GM18870 (cell line): ENCODE measurements at regions not wholly inside any gene's neighbourhood (a gene's known extent, or its start where the extent isn't known, plus 50 kb on each side); places are given as distances from the start of the nearest gene placed in this dataset.
"Not testable (repeated sequence)": the region's sequence is repeated elsewhere in the genome, so short reads cannot be mapped to it uniquely, and the experiment has no call there.

Experiments
- ATAC-seq: cut with Tn5 transposase; IDR thresholded peaks from one replicate; pipeline ENCODE4 v1.9.1; 2021; ENCODE audit warnings: moderate library complexity; ENCODE audit not compliant: unreplicated experiment

DNA sequence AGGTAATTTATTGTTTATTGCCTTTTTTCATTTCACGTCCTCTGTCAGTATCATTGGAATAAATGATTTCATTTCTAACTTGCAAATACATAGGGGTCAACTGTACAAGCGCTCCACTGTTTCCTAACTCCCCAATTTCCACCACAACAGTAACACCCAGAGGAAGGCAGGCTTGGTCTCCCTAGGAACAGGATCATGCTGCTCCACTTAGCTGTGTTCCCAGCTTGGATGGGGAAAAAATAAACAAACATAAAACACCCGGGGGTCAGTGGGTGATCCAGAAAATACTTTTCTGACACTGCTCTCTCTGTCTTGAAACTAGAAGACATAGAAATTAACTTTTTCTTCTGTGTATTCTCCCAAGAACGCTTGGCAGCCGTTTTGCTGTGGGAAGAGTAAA, 772.5 kb downstream of the TRIML1 start:
- ATAC-seq = no peak

- ATAC-seq = no peak
Measured at GRCh38 chr4:188915175-188915574, 775.9 kb downstream of the TRIML1 start.

DNA sequence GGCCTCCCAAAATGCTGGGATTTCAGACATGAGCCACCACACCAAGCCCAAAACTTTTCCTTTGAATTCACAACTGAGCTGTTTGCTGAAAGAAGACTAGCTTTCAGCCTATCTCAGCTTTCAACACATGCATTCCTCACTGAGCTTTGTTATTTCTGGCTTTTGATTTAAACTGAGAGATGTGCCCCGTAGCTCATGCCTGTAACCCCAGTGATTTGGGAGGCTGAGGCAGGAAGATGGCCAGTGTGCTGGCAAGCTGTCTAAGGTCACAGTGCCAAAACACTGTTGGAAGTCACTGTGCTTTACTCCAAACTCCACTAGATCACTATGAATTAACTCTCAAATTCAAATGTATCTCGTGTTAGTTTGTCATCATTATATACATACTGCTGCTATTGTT, 779.5 kb downstream of the TRIML1 start:
- no peak for ATAC-seq

- ATAC-seq = no peak
Measured at GRCh38 chr4:188930822-188931221, 791.6 kb downstream of the TRIML1 start.

GRCh38 chr4:188934320-188934962, 795.2 kb downstream of the TRIML1 start:
- no peak for ATAC-seq

GRCh38 chr4:188941524-188942119, 802.4 kb downstream of the TRIML1 start:
- no peak for ATAC-seq

DNA sequence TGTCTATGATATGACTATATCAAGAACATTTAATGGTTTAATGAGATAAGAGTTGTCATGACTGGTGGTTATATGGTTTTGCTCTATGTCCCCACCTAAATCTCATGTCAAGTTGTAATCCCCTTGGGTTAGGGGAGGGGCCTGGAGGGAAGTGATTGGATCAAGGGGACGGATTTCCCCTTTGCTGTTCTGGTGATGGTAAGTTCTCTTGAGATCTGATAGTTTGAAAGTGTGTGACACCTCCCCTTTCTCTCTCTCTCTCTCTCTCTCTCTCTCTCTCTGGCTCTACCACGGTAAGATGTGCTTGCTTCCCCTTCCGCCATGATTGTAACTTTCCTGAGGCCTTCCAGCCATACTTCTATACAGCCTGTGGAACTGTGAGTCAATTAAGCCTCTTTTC, 803.4 kb downstream of the TRIML1 start:
- no peak for ATAC-seq

GRCh38 chr4:188949596-188949995, 810.4 kb downstream of the TRIML1 start:
- ATAC-seq = no peak

- ATAC-seq = no peak
Measured at GRCh38 chr4:188955066-188955465, 815.8 kb downstream of the TRIML1 start.

DNA sequence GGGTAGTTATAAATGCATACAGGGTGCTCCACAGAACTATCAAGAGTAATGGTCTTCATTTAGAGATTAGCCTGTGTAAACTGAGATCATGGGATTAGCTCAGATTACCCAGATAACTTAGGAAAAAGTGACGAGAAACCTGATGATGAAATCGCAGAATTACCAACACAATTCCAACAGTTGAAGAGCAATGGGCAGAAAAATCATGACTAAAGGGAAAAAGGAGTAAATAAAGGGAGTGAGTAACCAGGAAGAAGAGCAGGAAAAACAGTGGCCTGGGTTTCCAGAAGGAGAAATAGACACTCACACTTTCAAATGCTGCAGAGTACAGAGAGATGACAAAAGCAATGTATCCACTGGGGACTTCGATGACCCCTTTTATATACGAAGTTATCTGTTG, 817.3 kb downstream of the TRIML1 start:
- no peak for ATAC-seq

- no peak for ATAC-seq
Measured at GRCh38 chr4:188958346-188958745, 819.1 kb downstream of the TRIML1 start.

DNA sequence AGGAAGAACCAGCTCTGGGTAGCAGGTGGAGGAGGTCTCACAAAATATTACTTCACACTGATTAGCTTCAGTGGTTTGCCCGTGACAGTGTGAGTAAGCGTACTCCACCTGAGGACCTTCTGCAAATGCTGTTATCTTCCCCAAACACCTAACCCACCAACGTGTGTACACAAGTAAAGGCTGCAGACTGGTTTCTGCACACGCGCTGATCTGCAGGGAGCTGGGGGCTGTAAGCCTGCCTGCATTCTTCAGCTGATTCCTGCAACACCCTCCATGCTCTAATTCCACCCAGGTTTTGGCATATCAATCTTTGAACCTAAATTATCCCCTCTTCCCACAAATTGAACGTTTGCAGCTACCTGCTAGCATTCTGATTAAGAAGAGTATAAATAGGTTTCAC, 820.2 kb downstream of the TRIML1 start:
- no peak for ATAC-seq

DNA sequence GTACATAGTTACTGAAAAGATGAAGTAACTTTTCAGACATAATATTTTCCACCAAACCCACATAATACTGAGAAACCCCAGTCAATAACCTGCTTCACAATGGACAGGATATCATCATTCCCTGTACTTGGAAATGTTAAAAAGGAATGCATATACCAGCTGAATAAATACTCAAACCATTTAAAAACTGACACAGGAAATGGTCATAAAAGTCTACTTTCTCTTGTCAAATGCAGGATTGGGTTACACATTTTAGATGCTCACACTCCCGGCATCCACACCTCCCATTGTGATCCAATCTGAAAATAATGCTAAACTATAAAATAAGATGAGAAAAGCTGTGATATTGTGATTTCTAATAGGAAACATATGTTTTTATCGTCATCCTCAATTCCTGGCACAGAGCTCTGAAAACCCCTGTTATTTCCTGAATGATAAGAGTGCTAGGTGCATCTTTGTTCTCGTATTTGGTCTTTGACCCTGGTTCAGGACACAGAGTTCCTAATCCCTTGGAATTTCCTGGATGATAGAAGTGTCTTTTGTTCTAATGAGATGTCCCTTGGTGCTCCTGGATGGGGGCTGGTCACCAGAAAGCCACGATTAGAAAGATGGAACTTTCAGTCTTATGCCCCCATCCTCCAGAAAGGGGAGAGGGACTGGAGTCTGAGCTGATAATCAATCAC, 821.3 kb downstream of the TRIML1 start:
- ATAC-seq = no peak

GRCh38 chr4:188971125-188971524, 831.9 kb downstream of the TRIML1 start:
- no peak for ATAC-seq

DNA sequence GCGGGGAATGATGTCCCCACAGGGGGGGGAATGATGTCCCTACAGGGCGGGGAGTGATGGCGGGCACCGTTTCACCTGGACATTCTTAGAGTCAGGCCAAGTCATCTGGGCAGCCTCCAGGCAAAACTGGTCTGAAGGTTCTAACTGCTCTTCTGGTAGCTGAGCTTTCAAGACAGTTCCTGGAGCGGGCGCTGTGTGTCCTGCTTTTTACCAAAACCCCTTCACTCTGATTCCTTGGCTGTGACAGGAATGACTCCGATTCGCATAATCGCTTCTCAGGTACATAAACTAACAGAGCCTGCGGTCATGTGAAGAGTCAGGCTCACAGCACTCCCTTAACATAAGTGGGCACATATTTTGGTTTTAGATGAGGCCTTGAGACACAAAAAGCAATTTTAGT, 836.0 kb downstream of the TRIML1 start:
- ATAC-seq = no peak

- no peak for ATAC-seq
Measured at GRCh38 chr4:188976644-188977115, 837.4 kb downstream of the TRIML1 start.

GRCh38 chr4:188977232-188977631, 838.0 kb downstream of the TRIML1 start:
- ATAC-seq = not testable (repeated sequence)

- ATAC-seq = no peak
Measured at GRCh38 chr4:188984518-188984917, 845.3 kb downstream of the TRIML1 start.

- ATAC-seq = no peak
Measured at GRCh38 chr4:188986271-188986689, 847.0 kb downstream of the TRIML1 start.

DNA sequence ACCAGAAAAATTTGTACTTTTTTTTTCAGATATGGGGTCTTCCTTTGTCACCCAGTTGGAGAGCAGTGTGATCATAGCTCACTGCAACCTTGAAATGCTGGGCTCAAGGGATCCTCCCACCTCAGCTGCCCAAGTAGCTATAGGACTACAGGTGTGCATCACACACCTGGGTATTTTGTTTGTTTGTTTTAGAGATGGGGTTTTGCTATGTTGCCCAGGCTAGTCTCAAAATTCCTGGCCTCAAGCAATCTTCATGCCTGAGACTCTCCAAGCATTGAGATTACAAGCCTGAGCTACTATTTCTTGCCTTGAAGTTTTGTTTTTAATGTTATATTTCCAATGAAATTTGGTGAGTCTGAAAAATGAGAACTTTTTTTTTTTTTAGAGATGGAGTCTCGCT, 847.8 kb downstream of the TRIML1 start:
- no peak for ATAC-seq

DNA sequence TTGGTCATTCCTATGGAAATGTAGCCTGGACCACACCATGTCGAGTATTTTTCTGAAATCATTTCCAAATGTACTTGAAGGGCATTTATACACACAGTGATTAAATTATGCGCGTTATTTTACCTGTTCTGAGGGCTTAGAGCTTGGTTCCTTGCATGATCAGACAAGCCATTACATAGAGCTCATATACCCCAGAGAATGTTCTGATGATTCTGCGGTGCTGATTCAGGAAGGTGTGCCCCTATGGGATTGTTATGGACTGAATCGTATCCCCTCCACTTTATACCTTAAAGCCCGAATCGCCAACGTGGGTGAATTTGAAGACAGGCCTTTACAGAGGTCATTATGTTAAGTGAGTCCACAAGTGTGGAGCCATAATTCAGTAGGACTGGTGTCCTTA, 848.9 kb downstream of the TRIML1 start:
- ATAC-seq = no peak

DNA sequence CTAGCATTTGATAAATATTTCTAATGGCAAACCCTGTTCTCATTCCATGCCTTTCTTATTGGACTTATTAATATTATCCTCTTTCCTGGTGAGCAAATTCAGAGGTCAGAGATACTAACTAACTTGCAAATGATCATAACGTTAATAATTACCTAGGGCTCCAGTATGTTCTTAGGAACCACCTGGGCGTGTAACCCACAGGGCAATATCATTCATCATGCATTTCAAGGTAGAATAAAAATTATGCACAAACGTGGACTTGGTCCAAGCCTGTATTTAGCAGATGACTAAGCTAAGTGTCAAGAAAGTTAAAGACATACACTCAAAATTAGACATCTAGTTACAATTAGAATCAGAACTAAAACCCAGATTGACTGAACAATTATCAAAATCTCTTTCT, 850.1 kb downstream of the TRIML1 start:
- no peak for ATAC-seq
